ENCODE measurements at regions not wholly inside any gene's neighbourhood (a gene's known extent, or its start where the extent isn't known, plus 50 kb on each side); places are given as distances from the start of the nearest gene placed in this dataset.

- TF ChIP-seq CTCF (IDR thresholded peaks at IDR 0.05) (no peak), REST (IDR thresholded peaks at IDR 0.05; ENCODE audit: insufficient read depth in 1 of 2, low read depth in 2 of 2, low read length in 1 of 2) (no peak), TCF7L2 (IDR thresholded peaks at IDR 0.05; ENCODE audit: low read depth, low read length) (no peak), POLR2AphosphoS5 (IDR thresholded peaks at IDR 0.05; ENCODE audit: low read depth, low read length) (no peak), SIN3A (IDR thresholded peaks at IDR 0.05; ENCODE audit: borderline replicate concordance, insufficient read depth, low read depth, low read length) (no peak)
Measured at GRCh38 chr1:23610677-23611076, 51.4 kb upstream of the ID3 start.
